ENCODE measurements at regions not wholly inside any gene's neighbourhood (a gene's known extent, or its start where the extent isn't known, plus 50 kb on each side); places are given as distances from the start of the nearest gene placed in this dataset.

DNA sequence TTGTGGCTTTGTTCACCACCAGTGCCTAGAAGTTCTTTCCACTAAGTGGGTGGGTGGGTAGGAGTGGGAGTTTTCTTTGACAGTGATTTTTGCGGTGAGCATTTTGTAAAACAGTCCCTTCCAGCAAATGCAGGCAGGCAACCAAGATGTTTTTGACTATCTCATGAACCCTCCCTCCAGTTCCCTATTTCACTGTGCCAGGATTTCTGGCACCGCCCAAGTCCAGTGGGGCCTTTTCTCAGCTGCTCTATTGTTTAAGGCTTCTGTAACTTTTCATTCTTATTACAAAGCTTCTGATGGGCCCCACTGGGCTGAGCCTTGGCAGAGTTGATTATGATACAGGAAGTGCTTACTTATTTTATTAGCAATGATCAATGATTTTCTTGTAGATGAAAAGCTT is 236.0 kb downstream of the EDEM1 start:
- no TSS peak for BruUV-seq (replicated peaks)
- no peak overlapping the region for H3K9ac ChIP-seq (ENCODE audit: insufficient read depth in 1 of 2, low read depth in 2 of 2, low read length in 2 of 2)
- ChIA-PET CTCF (ENCODE audit: low intra/inter-chr PET ratio) (no interaction called here), POLR2A (interaction anchor here (0.6 to 1.8 kb wide), 4 partner anchors 13 to 1112 kb away, joined by 3 to 6 read pairs (median 4); no protein-coding TSS in a partner anchor)
- H3K9me3 ChIP-seq (replicated peaks; ENCODE audit: control insufficient read depth, insufficient read depth, low read depth, low read length): no peaks in the 10 kb centered on the region
- FAIRE-seq (no peak), DNase-seq (ENCODE audit: extremely low read depth in 1 of 4, low spot score in 3 of 4) (no peak), ATAC-seq (no peak)
- no peaks in the 10 kb centered on the region for H3K27me3 ChIP-seq (ENCODE audit: control insufficient read depth in 2 of 2, insufficient read depth in 2 of 2, low read length in 2 of 2)
- no peaks in the 10 kb centered on the region for H3K79me2 ChIP-seq (ENCODE audit: control insufficient read depth, insufficient read depth, low read length)
- H3K4me1 ChIP-seq (replicated peaks in 1 of 2; ENCODE audit: control insufficient read depth in 2 of 2, insufficient read depth in 2 of 2, low read length in 2 of 2): peaks cover 9 to 25% of the 10 kb centered on the region in 2 experiments
- no peaks in the 10 kb centered on the region for H3K36me3 ChIP-seq (ENCODE audit: control insufficient read depth, insufficient read depth, low read length)
- TF ChIP-seq MAZ (CRISPR knock-in tag; conservative IDR thresholded peaks at IDR 0.05 in 1 of 2, IDR thresholded peaks at IDR 0.05 in 1 of 2) (no peak), SPI1 (IDR thresholded peaks at IDR 0.05; ENCODE audit: borderline replicate concordance, low read depth, low read length) (peak; percentile 70; the same call in 1 of the 2 replicates)
- H3K27ac ChIP-seq (ENCODE audit: extremely low read depth, low read depth, low read length): no peak overlapping the region
- H3K4me3 ChIP-seq: no peak overlapping the region
- 49% methylated on average over 2 of the region's 2 CpGs for WGBS (ENCODE audit: insufficient coverage, low coverage, missing lambda C conversion rate)
- H2AFZ ChIP-seq (ENCODE audit: low read depth, low read length): no peak overlapping the region
- H4K20me1 ChIP-seq (replicated peaks; ENCODE audit: control insufficient read depth, insufficient read depth, low read length): no peaks in the 10 kb centered on the region
- H3K4me2 ChIP-seq (ENCODE audit: insufficient read depth, low read length): no peak overlapping the region
- in situ Hi-C loops (cut with MboI) (no loop called here), intact Hi-C loops (cut with micrococcal nuclease) (loop anchor here (10.0 kb wide), 3 partner anchors 199 to 471 kb away; no protein-coding TSS in a partner anchor)
- no peaks in the 10 kb centered on the region for H3K9me1 ChIP-seq (ENCODE audit: control insufficient read depth, insufficient read depth, low read length)

DNA sequence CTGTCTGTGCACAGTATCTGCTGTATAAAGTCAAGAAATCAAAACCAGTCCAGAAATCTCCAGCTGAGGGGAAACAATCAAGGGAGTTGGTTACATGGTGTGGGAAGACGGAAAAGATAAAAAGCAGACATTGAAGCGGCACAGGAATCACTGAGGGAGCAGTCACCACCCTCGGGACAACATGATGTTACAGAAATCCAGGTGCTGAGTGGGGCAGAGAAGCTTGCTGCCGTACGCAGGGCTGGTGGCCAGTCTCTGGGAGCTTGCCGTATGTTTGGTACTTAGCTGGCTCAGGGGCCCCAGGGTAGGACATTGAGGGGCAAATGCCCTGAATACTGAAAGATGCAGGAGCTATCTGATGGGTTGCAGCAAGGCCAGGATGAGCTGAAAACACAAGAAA is 237.9 kb downstream of the EDEM1 start:
- Histone ChIP-seq H3K27ac (ENCODE audit: extremely low read depth, low read depth, low read length) (no peak overlapping the region), H3K9ac (ENCODE audit: insufficient read depth in 1 of 2, low read depth in 2 of 2, low read length in 2 of 2) (no peak overlapping the region), H3K79me2 (ENCODE audit: control insufficient read depth, insufficient read depth, low read length) (no peaks in the 10 kb centered on the region), H3K4me2 (ENCODE audit: insufficient read depth, low read length) (no peak overlapping the region), H3K27me3 (ENCODE audit: control insufficient read depth in 2 of 2, insufficient read depth in 2 of 2, low read length in 2 of 2) (no peaks in the 10 kb centered on the region), H4K20me1 (replicated peaks; ENCODE audit: control insufficient read depth, insufficient read depth, low read length) (no peaks in the 10 kb centered on the region), H3K4me3 (no peak overlapping the region), H3K9me1 (ENCODE audit: control insufficient read depth, insufficient read depth, low read length) (no peaks in the 10 kb centered on the region), H3K4me1 (replicated peaks in 1 of 2; ENCODE audit: control insufficient read depth in 2 of 2, insufficient read depth in 2 of 2, low read length in 2 of 2) (peaks cover 16 to 39% of the 10 kb centered on the region in 2 experiments), H2AFZ (ENCODE audit: low read depth, low read length) (no peak overlapping the region), H3K36me3 (ENCODE audit: control insufficient read depth, insufficient read depth, low read length) (no peaks in the 10 kb centered on the region; the same call in 2 of the 3 replicates), H3K9me3 (replicated peaks; ENCODE audit: control insufficient read depth, insufficient read depth, low read depth, low read length) (0 out of 2 replicates have a peak, but pooled peaks cover 7% of the 10 kb centered on the region)
- POLR2A ChIA-PET: interaction anchor here (0.8 kb wide), 1 partner anchor 193 kb away, joined by 3 read pairs; no protein-coding TSS in a partner anchor
- DNase-seq (ENCODE audit: extremely low read depth in 1 of 4, low spot score in 3 of 4): no peak
- intact Hi-C loops (cut with micrococcal nuclease): loop anchor here (5.0 to 10.0 kb wide), 6 partner anchors 118 to 469 kb away; no protein-coding TSS in a partner anchor
- no peak for ATAC-seq
- no peak for FAIRE-seq
- TF ChIP-seq, protein P1, sequence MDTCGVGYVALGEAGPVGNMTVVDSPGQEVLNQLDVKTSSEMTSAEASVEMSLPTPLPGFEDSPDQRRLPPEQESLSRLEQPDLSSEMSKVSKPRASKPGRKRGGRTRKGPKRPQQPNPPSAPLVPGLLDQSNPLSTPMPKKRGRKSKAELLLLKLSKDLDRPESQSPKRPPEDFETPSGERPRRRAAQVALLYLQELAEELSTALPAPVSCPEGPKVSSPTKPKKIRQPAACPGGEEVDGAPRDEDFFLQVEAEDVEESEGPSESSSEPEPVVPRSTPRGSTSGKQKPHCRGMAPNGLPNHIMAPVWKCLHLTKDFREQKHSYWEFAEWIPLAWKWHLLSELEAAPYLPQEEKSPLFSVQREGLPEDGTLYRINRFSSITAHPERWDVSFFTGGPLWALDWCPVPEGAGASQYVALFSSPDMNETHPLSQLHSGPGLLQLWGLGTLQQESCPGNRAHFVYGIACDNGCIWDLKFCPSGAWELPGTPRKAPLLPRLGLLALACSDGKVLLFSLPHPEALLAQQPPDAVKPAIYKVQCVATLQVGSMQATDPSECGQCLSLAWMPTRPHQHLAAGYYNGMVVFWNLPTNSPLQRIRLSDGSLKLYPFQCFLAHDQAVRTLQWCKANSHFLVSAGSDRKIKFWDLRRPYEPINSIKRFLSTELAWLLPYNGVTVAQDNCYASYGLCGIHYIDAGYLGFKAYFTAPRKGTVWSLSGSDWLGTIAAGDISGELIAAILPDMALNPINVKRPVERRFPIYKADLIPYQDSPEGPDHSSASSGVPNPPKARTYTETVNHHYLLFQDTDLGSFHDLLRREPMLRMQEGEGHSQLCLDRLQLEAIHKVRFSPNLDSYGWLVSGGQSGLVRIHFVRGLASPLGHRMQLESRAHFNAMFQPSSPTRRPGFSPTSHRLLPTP (IDR thresholded peaks at IDR 0.05; ENCODE audit: borderline replicate concordance, extremely low read depth, insufficient read length): no peak
- 88% methylated on average over 6 of the region's 6 CpGs for WGBS (ENCODE audit: insufficient coverage, low coverage, missing lambda C conversion rate)
- in situ Hi-C loops (cut with MboI): loop anchor here (5.0 kb wide), 1 partner anchor 137 kb away; no protein-coding TSS in a partner anchor
- BruUV-seq (replicated peaks): no TSS peak
- CTCF ChIA-PET (ENCODE audit: low intra/inter-chr PET ratio): no interaction called here
